SK-N-MC (cell line): ENCODE measurements at regions not wholly inside any gene's neighbourhood (a gene's known extent, or its start where the extent isn't known, plus 50 kb on each side); places are given as distances from the start of the nearest gene placed in this dataset.

ENCODE experiments used
- EZH2 ChIP-seq: fragments of 200-600 bp; sonication (generic); IDR thresholded peaks from one replicate; pipeline ENCODE4 v1.6.1; 2017; ENCODE audit warnings: antibody characterized with exemption
- POLR2AphosphoS5 ChIP-seq: IDR thresholded peaks from 2 replicates; pipeline ENCODE4 v1.6.1; 2012; ENCODE audit warnings: mild to moderate bottlenecking, low read depth, low read length, borderline replicate concordance

DNA sequence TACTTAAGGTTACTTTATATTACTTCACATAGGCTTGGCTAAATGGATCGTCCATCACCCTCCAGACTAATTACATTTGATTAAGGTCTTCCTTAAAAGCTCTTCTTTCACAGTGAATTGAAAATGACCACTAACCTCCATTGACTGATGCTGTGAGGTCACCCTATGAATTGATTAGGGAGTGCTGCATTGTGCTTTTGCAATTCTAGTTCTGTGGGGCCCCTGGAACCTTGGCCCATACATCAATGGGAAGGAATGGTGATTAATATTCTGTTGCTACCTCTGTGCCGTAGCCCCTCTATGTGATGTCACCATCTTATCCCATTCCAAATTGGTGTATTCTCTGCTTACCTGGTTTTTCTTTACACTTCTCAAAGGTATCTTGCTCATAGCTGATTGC, 682.2 kb downstream of the SQOR start:
- TF ChIP-seq POLR2AphosphoS5 (no peak), EZH2 (no peak)
